Astrocyte (in vitro differentiated cells and primary cell): ENCODE measurements at regions not wholly inside any gene's neighbourhood (a gene's known extent, or its start where the extent isn't known, plus 50 kb on each side); places are given as distances from the start of the nearest gene placed in this dataset.

Experiments
- EZH2 ChIP-seq: IDR thresholded peaks from 2 replicates; pipeline ENCODE4 v1.6.1; 2012; ENCODE audit warnings: mild to moderate bottlenecking, low read length, inconsistent platforms; ENCODE audit not compliant: insufficient read depth
- TF ChIP-seq, protein P1 (sequence below): IDR thresholded peaks from 2 replicates; pipeline ENCODE4 v1.5.1; 2011; ENCODE audit warnings: low read depth, mild to moderate bottlenecking, inconsistent platforms, low read length, moderate library complexity; ENCODE audit not compliant: insufficient read depth

DNA sequence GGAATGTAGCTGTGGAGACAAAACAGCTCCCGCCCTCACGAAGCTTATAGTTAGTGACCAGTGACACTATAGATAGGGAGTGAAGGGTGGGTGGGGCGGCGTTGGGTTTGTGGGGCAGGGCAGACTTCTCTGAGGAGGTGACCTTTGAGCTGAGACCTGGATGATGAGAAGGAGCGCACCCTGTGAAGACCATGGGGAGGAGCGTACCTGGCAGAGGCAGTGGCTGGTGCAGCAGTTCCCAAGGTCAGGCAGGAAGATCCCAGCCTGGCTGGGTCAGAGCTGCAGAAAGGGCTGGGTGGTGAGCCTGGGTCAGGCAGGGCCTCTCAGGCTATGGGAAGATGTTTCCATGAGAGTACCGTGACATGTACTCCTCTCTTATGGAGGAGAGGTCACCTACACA, 135.0 kb upstream of the RCN1 start:
- TF ChIP-seq EZH2: no peak
- TF ChIP-seq, protein P1, sequence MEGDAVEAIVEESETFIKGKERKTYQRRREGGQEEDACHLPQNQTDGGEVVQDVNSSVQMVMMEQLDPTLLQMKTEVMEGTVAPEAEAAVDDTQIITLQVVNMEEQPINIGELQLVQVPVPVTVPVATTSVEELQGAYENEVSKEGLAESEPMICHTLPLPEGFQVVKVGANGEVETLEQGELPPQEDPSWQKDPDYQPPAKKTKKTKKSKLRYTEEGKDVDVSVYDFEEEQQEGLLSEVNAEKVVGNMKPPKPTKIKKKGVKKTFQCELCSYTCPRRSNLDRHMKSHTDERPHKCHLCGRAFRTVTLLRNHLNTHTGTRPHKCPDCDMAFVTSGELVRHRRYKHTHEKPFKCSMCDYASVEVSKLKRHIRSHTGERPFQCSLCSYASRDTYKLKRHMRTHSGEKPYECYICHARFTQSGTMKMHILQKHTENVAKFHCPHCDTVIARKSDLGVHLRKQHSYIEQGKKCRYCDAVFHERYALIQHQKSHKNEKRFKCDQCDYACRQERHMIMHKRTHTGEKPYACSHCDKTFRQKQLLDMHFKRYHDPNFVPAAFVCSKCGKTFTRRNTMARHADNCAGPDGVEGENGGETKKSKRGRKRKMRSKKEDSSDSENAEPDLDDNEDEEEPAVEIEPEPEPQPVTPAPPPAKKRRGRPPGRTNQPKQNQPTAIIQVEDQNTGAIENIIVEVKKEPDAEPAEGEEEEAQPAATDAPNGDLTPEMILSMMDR: no peak
